ENCODE measurements at regions not wholly inside any gene's neighbourhood (a gene's known extent, or its start where the extent isn't known, plus 50 kb on each side); places are given as distances from the start of the nearest gene placed in this dataset.

- TF ChIP-seq SIN3A (IDR thresholded peaks at IDR 0.05; ENCODE audit: borderline replicate concordance, insufficient read depth, low read depth, low read length) (no peak), REST (IDR thresholded peaks at IDR 0.05; ENCODE audit: insufficient read depth in 1 of 2, low read depth in 2 of 2, low read length in 1 of 2) (no peak), CTCF (IDR thresholded peaks at IDR 0.05) (no peak), POLR2AphosphoS5 (IDR thresholded peaks at IDR 0.05; ENCODE audit: low read depth, low read length) (no peak)
These were observed 1070.0 kb downstream of the LRFN5 start for GRCh38 chr14:42676636-42677035.

Measured in Panc1 (cell line).